KG1 (cell line): ENCODE measurements at regions not wholly inside any gene's neighbourhood (a gene's known extent, or its start where the extent isn't known, plus 50 kb on each side); places are given as distances from the start of the nearest gene placed in this dataset.

ENCODE experiments used
- DNase-seq: peaks from one replicate; lab custom pipeline; 2025; lab: John Stamatoyannopoulos, UW

DNA sequence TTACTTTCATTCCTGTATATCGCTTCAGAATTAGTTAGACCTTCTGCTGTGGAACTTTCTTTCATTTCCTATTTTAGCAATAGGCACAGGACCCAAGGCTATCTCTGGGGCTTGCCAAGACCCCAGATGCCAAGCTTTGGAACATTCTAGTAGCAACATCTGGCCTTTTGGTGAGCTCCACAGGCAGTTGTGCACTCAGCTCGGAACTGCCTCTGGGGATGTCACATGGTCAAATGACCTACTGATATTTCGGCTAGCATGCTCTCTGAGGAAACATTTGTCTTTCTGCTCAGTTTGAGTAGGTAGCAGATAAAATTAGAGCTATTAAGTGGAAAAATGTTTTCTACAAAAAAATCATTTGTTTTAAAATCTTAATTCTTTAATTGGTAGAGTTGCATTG is 76.6 kb upstream of the ITGA4 start:
- DNase-seq, result no peak

DNA sequence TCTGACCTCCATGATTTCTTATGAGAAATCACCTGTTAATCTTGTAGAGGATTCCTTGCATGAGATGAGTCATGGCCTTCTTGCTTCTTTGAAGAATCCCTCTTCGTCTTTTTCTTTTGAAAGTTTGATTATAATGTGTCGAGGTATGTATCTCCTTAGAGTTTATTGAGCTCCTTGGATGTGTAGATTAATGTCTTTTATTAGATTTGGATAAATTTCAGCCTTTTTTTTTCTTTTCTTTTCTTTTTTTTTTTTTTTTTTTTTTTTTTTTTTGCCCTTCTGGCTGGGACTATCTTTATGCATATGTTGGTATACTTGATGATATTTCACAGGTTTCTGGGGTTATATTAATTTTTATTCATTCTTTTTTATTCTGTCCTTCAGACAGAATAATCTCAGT is 72.3 kb upstream of the ITGA4 start:
- DNase-seq, result no peak

DNA sequence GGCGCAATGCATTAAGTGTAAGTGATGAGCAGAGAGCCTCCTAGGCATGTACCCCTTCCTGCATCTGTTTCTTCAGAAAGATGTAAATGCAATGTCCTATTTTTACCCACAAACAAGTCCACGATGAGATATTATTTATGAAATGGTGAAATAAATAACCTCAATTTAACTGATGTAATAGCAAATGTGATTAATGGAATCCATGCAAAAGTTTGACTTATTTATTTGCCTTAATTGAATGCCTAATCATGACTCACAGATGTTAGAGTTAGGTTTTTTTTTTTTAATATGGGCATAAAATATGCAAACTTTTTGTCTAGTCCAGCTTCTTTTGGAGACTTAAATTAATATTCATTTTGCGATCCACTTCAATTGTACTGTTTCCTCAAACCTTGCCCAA is 67.7 kb upstream of the ITGA4 start:
- DNase-seq, result no peak

DNA sequence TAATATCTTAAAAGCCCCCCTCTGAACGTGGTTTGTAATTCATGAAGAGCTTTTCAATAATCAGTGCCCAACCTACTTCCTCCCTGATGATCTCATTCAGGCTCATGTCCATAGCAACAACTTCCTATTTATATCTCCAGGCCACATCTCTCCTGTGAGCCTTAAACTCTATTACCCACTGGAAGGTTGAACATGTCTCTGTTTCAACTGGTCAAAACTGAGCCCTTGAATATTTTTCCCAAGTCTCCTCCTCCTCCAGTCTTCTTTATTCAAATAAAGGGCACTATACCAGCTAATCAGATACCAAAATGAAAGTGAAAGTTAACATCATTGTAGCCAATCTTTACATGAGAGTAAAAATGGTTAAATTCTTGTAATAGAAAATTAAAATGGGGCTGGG is 63.7 kb upstream of the ITGA4 start:
- peak; percentile 51 for DNase-seq

GRCh38 chr2:181394741-181395437 is 62.3 kb upstream of the ITGA4 start:
- no peak for DNase-seq

GRCh38 chr2:181395851-181396250 is 61.3 kb upstream of the ITGA4 start:
- no peak for DNase-seq

GRCh38 chr2:181396256-181397123 is 60.7 kb upstream of the ITGA4 start:
- DNase-seq, result no peak

DNA sequence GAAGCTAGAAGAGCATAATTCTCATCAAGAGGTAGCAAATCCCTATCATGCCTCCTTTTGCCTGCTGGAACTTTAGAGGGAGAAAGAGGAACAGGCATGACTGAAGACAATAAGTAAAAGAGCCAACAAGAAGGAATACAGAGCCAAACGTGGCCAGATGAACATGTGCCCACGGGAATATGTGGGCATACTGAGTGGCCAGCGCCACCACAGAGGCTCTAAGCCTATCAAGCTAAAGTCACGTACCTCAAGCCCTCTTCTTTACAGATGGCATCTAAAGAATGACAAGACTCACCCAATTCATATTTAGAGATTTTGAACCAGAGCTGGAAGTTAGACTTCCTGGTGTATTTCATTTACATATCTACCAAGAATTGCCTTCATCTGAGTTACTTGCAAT is 59.9 kb upstream of the ITGA4 start:
- DNase-seq, result no peak

GRCh38 chr2:181398000-181398399 is 59.2 kb upstream of the ITGA4 start:
- no peak for DNase-seq

- DNase-seq, result no peak
Observed at GRCh38 chr2:181399027-181399426, 58.2 kb upstream of the ITGA4 start.

GRCh38 chr2:181404472-181404871 is 52.7 kb upstream of the ITGA4 start:
- no peak for DNase-seq

DNA sequence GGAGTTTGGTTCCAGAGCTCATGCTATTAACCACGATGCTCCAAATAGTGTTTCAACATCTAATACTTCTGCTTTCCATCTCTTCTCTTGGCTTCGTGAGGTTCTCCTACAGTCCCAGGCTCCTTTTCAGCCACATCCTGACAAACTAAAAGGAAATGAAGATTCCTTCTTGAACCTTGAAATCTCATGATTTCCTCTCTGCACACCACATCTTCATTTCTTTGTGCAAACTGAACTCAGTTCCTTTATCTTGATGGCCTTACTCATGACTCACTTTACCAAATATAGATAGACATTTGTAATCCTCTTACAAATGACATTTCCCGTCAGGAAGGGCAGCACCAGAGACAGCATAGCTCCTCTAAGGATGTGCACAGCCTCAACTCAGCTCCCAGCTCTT is 50.0 kb upstream of the ITGA4 start:
- DNase-seq, result no peak
